ENCODE measurements at regions not wholly inside any gene's neighbourhood (a gene's known extent, or its start where the extent isn't known, plus 50 kb on each side); places are given as distances from the start of the nearest gene placed in this dataset.

DNA sequence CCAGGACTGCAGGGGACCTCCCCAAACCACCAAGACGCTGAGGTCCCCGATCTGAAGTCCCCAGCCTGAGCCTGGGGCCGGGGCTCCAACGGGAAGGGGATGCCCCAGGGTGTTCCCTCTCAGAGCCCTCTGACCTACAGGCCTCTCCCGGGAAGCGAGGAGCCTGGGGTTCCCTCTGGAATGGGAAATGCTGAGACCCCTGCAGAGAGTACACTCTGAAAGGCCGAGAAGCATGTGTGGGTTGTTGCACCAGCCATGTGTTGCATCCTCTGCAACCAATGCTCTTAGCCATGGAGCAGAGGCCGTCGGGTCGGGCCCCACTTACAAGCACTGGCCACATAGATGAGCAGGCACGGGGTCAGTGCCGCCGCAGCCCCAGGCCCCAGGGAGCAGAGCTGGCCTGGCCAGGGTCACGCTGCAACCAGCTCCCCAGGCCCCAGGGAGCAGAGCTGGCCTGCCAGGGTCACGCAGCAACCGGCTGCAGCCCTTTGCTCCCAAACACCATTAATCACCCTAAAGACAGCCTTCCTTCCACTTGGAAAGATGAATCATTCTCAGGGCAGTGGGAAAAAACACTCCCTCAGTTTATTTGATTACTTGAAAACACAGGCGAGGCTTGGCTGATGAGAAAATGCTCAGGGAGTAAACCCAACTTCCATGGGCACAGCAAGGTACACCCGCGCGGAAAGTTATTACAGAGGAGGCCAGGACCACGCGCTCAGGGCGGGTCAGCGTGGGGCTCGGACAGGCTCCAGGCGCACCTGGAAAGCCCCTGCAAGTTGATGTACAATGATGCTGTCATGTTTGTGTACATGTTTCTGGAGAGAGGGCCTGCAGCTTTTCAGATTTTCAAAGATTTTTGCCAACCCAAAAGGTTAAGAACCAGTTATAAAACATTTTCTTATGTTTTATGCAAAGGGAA, 78.0 kb upstream of the AFDN start (continued):
- TF ChIP-seq KIAA2018 (CRISPR knock-in tag; IDR thresholded peaks at IDR 0.05; ENCODE audit: borderline replicate concordance) (no peak), BRD4 (CRISPR knock-in tag; IDR thresholded peaks at IDR 0.05) (no peak), CC2D1A (CRISPR knock-in tag; IDR thresholded peaks at IDR 0.05) (no peak), NPAS2 (CRISPR knock-in tag; IDR thresholded peaks at IDR 0.05; ENCODE audit: borderline replicate concordance) (no peak), RBFOX2 (IDR thresholded peaks at IDR 0.05; ENCODE audit: low read depth, low read length) (no peak), ZFY (CRISPR knock-in tag; IDR thresholded peaks at IDR 0.05) (peak; percentile 55), SOX5 (CRISPR knock-in tag; IDR thresholded peaks at IDR 0.05; ENCODE audit: borderline replicate concordance) (no peak), TAF1 (CRISPR knock-in tag; IDR thresholded peaks at IDR 0.05) (no peak), SRF (IDR thresholded peaks at IDR 0.05; ENCODE audit: low read depth, low read length) (no peak), ZNF335 (CRISPR knock-in tag; IDR thresholded peaks at IDR 0.05) (no peak), ZNF644 (CRISPR knock-in tag; IDR thresholded peaks at IDR 0.05; ENCODE audit: low read depth) (no peak), DR1 (CRISPR knock-in tag; IDR thresholded peaks at IDR 0.05) (no peak), HNRNPH1 (optimal IDR thresholded peaks at IDR 0.05; ENCODE audit: low read depth, low read length) (no peak)
- TF ChIP-seq, protein P1, sequence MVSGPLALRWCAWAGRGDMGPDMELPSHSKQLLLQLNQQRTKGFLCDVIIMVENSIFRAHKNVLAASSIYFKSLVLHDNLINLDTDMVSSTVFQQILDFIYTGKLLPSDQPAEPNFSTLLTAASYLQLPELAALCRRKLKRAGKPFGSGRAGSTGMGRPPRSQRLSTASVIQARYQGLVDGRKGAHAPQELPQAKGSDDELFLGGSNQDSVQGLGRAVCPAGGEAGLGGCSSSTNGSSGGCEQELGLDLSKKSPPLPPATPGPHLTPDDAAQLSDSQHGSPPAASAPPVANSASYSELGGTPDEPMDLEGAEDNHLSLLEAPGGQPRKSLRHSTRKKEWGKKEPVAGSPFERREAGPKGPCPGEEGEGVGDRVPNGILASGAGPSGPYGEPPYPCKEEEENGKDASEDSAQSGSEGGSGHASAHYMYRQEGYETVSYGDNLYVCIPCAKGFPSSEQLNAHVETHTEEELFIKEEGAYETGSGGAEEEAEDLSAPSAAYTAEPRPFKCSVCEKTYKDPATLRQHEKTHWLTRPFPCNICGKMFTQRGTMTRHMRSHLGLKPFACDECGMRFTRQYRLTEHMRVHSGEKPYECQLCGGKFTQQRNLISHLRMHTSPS (CRISPR knock-in tag; IDR thresholded peaks at IDR 0.05; ENCODE audit: low read depth) = no peak
- TF ChIP-seq, protein P2, sequence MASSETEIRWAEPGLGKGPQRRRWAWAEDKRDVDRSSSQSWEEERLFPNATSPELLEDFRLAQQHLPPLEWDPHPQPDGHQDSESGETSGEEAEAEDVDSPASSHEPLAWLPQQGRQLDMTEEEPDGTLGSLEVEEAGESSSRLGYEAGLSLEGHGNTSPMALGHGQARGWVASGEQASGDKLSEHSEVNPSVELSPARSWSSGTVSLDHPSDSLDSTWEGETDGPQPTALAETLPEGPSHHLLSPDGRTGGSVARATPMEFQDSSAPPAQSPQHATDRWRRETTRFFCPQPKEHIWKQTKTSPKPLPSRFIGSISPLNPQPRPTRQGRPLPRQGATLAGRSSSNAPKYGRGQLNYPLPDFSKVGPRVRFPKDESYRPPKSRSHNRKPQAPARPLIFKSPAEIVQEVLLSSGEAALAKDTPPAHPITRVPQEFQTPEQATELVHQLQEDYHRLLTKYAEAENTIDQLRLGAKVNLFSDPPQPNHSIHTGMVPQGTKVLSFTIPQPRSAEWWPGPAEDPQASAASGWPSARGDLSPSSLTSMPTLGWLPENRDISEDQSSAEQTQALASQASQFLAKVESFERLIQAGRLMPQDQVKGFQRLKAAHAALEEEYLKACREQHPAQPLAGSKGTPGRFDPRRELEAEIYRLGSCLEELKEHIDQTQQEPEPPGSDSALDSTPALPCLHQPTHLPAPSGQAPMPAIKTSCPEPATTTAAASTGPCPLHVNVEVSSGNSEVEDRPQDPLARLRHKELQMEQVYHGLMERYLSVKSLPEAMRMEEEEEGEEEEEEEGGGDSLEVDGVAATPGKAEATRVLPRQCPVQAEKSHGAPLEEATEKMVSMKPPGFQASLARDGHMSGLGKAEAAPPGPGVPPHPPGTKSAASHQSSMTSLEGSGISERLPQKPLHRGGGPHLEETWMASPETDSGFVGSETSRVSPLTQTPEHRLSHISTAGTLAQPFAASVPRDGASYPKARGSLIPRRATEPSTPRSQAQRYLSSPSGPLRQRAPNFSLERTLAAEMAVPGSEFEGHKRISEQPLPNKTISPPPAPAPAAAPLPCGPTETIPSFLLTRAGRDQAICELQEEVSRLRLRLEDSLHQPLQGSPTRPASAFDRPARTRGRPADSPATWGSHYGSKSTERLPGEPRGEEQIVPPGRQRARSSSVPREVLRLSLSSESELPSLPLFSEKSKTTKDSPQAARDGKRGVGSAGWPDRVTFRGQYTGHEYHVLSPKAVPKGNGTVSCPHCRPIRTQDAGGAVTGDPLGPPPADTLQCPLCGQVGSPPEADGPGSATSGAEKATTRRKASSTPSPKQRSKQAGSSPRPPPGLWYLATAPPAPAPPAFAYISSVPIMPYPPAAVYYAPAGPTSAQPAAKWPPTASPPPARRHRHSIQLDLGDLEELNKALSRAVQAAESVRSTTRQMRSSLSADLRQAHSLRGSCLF (CRISPR knock-in tag; IDR thresholded peaks at IDR 0.05; ENCODE audit: borderline replicate concordance) = no peak
